ENCODE measurements at regions not wholly inside any gene's neighbourhood (a gene's known extent, or its start where the extent isn't known, plus 50 kb on each side); places are given as distances from the start of the nearest gene placed in this dataset.

- no peak for DNase-seq
Observed at GRCh38 chr4:14669371-14669770, 332.9 kb upstream of the CPEB2 start.

- no peak for DNase-seq
Observed at GRCh38 chr4:14671146-14671545, 331.1 kb upstream of the CPEB2 start.

- DNase-seq, result no peak
Observed at GRCh38 chr4:14675279-14675985, 326.8 kb upstream of the CPEB2 start.

- no peak for DNase-seq
Observed at GRCh38 chr4:14679906-14680305, 322.4 kb upstream of the CPEB2 start.

- DNase-seq, result no peak
Observed at GRCh38 chr4:14681330-14681729, 321.0 kb upstream of the CPEB2 start.

- no peak for DNase-seq
Observed at GRCh38 chr4:14693728-14694127, 308.6 kb upstream of the CPEB2 start.

- no peak for DNase-seq
Observed at GRCh38 chr4:14695095-14695845, 307.0 kb upstream of the CPEB2 start.

GRCh38 chr4:14700083-14700482, 302.2 kb upstream of the CPEB2 start:
- no peak for DNase-seq

- DNase-seq, result no peak
Observed at GRCh38 chr4:14700544-14700943, 301.7 kb upstream of the CPEB2 start.

GRCh38 chr4:14701389-14701788, 300.9 kb upstream of the CPEB2 start:
- no peak for DNase-seq

GRCh38 chr4:14701896-14702295, 300.4 kb upstream of the CPEB2 start:
- no peak for DNase-seq

GRCh38 chr4:14708574-14708973, 293.7 kb upstream of the CPEB2 start:
- no peak for DNase-seq

GRCh38 chr4:14711259-14711658, 291.0 kb upstream of the CPEB2 start:
- no peak for DNase-seq

GRCh38 chr4:14716691-14717090, 285.6 kb upstream of the CPEB2 start:
- no peak for DNase-seq

- no peak for DNase-seq
Observed at GRCh38 chr4:14719053-14719452, 283.2 kb upstream of the CPEB2 start.

- no peak for DNase-seq
Observed at GRCh38 chr4:14726441-14726840, 275.8 kb upstream of the CPEB2 start.

- no peak for DNase-seq
Observed at GRCh38 chr4:14726877-14727361, 275.4 kb upstream of the CPEB2 start.

- no peak for DNase-seq
Observed at GRCh38 chr4:14729282-14730000, 272.8 kb upstream of the CPEB2 start.

- no peak for DNase-seq
Observed at GRCh38 chr4:14742054-14742453, 260.2 kb upstream of the CPEB2 start.

- DNase-seq, result no peak
Observed at GRCh38 chr4:14743172-14743571, 259.1 kb upstream of the CPEB2 start.

GRCh38 chr4:14743601-14744000, 258.7 kb upstream of the CPEB2 start:
- DNase-seq, result no peak

GRCh38 chr4:14744346-14744745, 257.9 kb upstream of the CPEB2 start:
- no peak for DNase-seq

- peak; percentile 4 for DNase-seq
Observed at GRCh38 chr4:14749910-14750309, 252.4 kb upstream of the CPEB2 start.
